ENCODE measurements at regions not wholly inside any gene's neighbourhood (a gene's known extent, or its start where the extent isn't known, plus 50 kb on each side); places are given as distances from the start of the nearest gene placed in this dataset. TPM values are rescaled to one million over a fixed set of nuclear protein-coding genes. Genes with fewer than 3 reads are reported as not detected.

DNA sequence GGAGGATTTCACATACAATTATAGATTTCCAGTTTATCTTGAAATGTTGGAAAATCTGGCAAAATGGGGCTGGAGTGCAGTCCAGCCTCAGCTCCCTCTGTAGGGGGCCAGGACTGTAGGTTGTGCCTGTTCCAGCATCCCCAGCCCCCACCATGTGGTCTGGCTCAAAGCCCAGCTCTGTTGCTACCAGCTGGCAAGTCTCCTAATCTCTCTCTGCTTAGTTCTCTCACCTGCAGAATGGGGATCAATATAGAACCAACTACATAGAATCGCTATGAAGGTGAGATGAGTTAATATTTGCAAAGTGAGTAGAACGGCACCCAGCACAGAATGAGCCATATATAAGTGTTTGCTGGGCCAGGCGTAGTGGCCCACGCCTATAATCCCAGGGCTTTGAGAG lies 50.0 kb upstream of the TARDBP start:
- ChIA-PET POLR2A (no interaction called here), CTCF (interaction anchor here (1.2 kb wide), 1 partner anchor 139 kb away, joined by 3 read pairs; no protein-coding TSS in a partner anchor)
- no peaks in the 10 kb centered on the region for H4K20me1 ChIP-seq (replicated peaks; ENCODE audit: control insufficient read depth, extremely low read depth, insufficient read depth, low read length)
- no peaks in the 10 kb centered on the region for H3K9me3 ChIP-seq (replicated peaks; ENCODE audit: control insufficient read depth, insufficient read depth, low read length)
- H3K36me3 ChIP-seq (ENCODE audit: control insufficient read depth in 2 of 2, extremely low read depth in 1 of 2, insufficient read depth in 2 of 2, low read length in 2 of 2), result no peaks in the 10 kb centered on the region
- no peak for FAIRE-seq
- intact Hi-C loops (cut with micrococcal nuclease), result loop anchor here (5.0 kb wide), 2 partner anchors 435 to 455 kb away; no protein-coding TSS in a partner anchor
- no peak overlapping the region for H2AFZ ChIP-seq (ENCODE audit: low read depth, low read length)
- H3K4me1 ChIP-seq (ENCODE audit: control insufficient read depth, extremely low read depth, insufficient read depth, low read length), result no peaks in the 10 kb centered on the region
- no peak overlapping the region for H3K27ac ChIP-seq (ENCODE audit: insufficient read depth, low read depth, low read length)
- no peak overlapping the region for H3K9ac ChIP-seq (replicated peaks; ENCODE audit: extremely low read depth, insufficient read depth, low read length)
- no peak for DNase-seq (ENCODE audit: low read depth, low spot score)
- H3K79me2 ChIP-seq (ENCODE audit: control insufficient read depth, insufficient read depth, low read length), result no peaks in the 10 kb centered on the region
- H3K4me3 ChIP-seq (replicated peaks in 1 of 3; ENCODE audit: insufficient read depth in 1 of 3, low read depth in 1 of 3, low read length in 3 of 3), result no peak overlapping the region
- TF ChIP-seq EZH2 (IDR thresholded peaks at IDR 0.05; ENCODE audit: borderline replicate concordance, low read depth, low read length, severe bottlenecking) (no peak), MYC (IDR thresholded peaks at IDR 0.05; ENCODE audit: low read depth, low read length) (no peak), GATA2 (IDR thresholded peaks at IDR 0.05; ENCODE audit: insufficient read depth, insufficient read length, low read depth, low read length) (no peak), POLR2AphosphoS5 (IDR thresholded peaks at IDR 0.05; ENCODE audit: insufficient read depth, low read depth, low read length) (no peak), JUN (IDR thresholded peaks at IDR 0.05; ENCODE audit: borderline replicate concordance, insufficient read depth, insufficient read length, low read depth) (no peak), POLR2A (IDR thresholded peaks at IDR 0.05; ENCODE audit: low read depth, low read length) (no peak), FOS (IDR thresholded peaks at IDR 0.05; ENCODE audit: borderline replicate concordance, insufficient read depth, low read length) (no peak)
- TF ChIP-seq, protein P1, sequence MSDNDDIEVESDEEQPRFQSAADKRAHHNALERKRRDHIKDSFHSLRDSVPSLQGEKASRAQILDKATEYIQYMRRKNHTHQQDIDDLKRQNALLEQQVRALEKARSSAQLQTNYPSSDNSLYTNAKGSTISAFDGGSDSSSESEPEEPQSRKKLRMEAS (IDR thresholded peaks at IDR 0.05; ENCODE audit: insufficient read depth, insufficient read length), result no peak
- TF ChIP-seq, protein P2, sequence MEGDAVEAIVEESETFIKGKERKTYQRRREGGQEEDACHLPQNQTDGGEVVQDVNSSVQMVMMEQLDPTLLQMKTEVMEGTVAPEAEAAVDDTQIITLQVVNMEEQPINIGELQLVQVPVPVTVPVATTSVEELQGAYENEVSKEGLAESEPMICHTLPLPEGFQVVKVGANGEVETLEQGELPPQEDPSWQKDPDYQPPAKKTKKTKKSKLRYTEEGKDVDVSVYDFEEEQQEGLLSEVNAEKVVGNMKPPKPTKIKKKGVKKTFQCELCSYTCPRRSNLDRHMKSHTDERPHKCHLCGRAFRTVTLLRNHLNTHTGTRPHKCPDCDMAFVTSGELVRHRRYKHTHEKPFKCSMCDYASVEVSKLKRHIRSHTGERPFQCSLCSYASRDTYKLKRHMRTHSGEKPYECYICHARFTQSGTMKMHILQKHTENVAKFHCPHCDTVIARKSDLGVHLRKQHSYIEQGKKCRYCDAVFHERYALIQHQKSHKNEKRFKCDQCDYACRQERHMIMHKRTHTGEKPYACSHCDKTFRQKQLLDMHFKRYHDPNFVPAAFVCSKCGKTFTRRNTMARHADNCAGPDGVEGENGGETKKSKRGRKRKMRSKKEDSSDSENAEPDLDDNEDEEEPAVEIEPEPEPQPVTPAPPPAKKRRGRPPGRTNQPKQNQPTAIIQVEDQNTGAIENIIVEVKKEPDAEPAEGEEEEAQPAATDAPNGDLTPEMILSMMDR (IDR thresholded peaks at IDR 0.05; ENCODE audit: extremely low read depth in 1 of 2, insufficient read depth in 1 of 2, low read depth in 1 of 2, low read length in 2 of 2), result no peak
- BruUV-seq (replicated peaks), result no TSS peak
- no peaks in the 10 kb centered on the region for H3K9me1 ChIP-seq (replicated peaks; ENCODE audit: control insufficient read depth, extremely low read depth, insufficient read depth, low read length)
- H3K27me3 ChIP-seq (ENCODE audit: control insufficient read depth in 2 of 2, insufficient read depth in 2 of 2, low read length in 2 of 2), result no peaks in the 10 kb centered on the region
- H3K4me2 ChIP-seq (ENCODE audit: insufficient read depth, low read length), result no peak overlapping the region
- dilution Hi-C loops (cut with MboI; ENCODE audit: extremely low pct_ligation_motif_present, low sequenced_read_pairs), result no loop called here

Small RNA genes in the stretch of these regions (small RNA-seq; reads per million reads assigned to genes)
- gene HSPE1P24 (ENCODE audit: insufficient read depth, insufficient read length, low read depth, low replicate concordance), result not detected
